GM19372 (cell line): ENCODE measurements at regions not wholly inside any gene's neighbourhood (a gene's known extent, or its start where the extent isn't known, plus 50 kb on each side); places are given as distances from the start of the nearest gene placed in this dataset.

Experiments
- ATAC-seq: cut with Tn5 transposase; IDR thresholded peaks from one replicate; pipeline ENCODE4 v1.9.1; 2021; ENCODE audit warnings: mild to moderate bottlenecking, low read depth, moderate library complexity; ENCODE audit not compliant: unreplicated experiment

- no peak for ATAC-seq
Observed at GRCh38 chr5:155480731-155481131, 467.2 kb downstream of the KIF4B start.

DNA sequence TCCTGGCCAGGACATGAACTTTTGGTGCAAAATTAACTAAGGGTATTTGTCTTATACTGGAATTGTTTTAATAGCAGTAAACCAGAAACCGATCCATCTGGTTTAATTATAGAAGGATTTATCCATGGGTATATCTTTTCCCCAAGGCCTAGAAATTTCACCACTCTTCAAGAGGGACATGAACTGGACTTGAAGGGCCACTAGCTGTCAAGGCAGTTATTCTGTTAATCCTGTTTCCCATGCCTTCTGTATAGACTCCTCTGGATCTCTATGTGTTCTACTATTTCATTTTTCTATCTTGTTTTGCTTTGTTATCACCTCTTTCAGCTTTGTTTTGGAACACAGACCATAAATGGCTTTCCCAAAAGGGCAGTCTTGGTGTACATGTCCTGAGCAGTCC is 467.6 kb downstream of the KIF4B start:
- no peak for ATAC-seq

- no peak for ATAC-seq
Observed at GRCh38 chr5:155482428-155482827, 468.9 kb downstream of the KIF4B start.

GRCh38 chr5:155485386-155485785 is 471.8 kb downstream of the KIF4B start:
- ATAC-seq, result no peak

- ATAC-seq, result no peak
Observed at GRCh38 chr5:155489949-155490348, 476.4 kb downstream of the KIF4B start.

- no peak for ATAC-seq
Observed at GRCh38 chr5:155492191-155492590, 478.6 kb downstream of the KIF4B start.

- ATAC-seq, result no peak
Observed at GRCh38 chr5:155504606-155505005, 491.1 kb downstream of the KIF4B start.

DNA sequence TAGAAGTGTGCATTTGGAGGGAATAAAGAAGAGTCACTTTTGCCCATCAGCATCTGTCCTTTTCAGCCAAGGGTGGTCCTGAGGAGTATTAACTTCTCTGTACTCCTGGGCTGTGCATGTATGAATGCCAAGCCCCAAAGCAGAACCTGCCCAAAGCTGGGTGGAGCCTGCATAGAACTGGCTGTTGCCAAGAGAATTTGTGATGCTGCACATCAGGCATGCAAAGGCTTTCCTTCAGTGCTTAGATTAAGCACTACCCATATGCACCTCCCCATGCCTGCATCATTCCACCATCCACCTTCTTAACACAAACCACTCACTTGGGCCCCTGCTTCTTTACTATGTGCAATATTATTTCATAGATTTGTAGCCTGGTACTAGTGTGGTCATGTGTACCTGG is 493.8 kb downstream of the KIF4B start:
- ATAC-seq, result no peak

- no peak for ATAC-seq
Observed at GRCh38 chr5:155508673-155509072, 495.1 kb downstream of the KIF4B start.

DNA sequence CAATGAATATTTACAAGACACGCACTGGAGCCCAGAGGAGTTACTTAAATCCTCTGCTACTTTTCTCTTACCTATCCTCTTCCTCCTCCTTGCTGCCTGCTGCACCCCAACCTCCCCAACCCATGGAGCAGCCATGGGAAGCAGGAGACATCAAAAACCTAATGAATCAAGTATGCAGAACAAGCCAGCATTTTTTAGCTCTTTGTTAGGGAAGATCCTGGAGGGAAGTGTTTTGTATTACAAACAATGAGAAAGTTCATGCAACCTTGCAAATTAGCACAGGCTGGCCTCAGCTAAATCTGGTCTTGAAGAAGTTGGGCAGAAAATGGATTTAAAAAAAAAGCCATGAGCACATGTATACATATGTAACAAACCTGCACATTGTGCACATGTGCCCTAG is 498.8 kb downstream of the KIF4B start:
- no peak for ATAC-seq

DNA sequence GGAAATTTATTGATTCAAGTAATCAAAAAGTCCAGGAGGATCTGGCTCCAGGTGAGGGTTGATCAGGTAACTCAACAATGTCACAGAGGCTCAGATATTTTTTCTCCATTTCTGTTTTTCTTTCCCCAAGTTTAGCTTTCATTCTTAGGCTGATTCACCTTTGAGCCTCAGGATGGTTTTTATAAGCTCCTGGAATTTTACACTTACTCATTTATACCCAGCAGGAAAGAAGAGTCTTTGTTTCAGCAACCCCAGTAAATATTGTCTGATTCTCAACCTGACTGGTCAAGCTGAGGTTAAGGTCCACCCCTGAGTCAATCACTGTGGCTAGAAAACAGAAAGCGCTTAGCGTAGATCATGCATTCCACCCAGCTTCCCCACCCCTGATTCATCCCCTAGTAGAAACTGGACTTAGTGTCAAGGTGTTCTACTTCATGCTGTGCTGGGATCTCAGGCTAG is 500.6 kb downstream of the KIF4B start:
- no peak for ATAC-seq

DNA sequence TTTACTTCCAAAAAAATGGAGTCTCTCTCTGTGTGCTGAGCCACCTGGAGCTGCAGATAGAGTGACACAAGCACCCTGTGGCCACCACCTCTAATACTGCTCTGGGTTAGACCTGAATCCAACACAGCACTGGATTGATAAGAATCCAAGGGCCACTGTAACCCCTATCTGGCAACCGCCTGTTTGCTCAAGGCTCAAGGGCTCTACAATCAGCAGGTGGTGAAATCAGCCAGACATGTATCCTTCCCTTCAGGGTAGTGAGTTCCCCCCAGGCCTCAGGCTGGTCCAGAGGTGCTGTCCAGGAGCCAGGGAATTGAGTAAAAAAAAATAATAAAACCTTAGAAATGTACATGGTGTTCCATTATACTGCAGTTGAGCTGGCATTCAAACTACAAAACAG is 509.0 kb downstream of the KIF4B start:
- ATAC-seq, result no peak

DNA sequence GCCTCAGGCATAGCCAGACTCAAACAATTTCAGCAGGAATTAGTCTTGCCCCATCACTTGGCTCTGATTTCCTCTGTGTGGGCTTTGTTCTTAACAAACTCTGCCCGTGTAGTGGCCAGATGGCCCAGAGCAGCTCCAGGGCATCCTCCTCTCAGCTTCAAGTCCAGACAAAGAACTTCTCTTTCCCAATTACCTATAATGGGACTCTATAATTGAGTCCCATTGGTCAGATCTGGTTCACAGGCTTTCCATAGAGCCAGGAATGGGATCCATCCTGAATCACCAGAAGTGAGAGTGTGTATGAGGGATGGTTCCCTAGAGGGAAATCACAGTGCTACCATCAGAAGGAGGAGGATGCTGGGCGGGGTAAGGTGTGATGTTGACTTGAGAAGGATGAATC is 515.8 kb downstream of the KIF4B start:
- ATAC-seq, result no peak

- no peak for ATAC-seq
Observed at GRCh38 chr5:155530046-155530445, 516.5 kb downstream of the KIF4B start.

- no peak for ATAC-seq
Observed at GRCh38 chr5:155532621-155533311, 519.2 kb downstream of the KIF4B start.

DNA sequence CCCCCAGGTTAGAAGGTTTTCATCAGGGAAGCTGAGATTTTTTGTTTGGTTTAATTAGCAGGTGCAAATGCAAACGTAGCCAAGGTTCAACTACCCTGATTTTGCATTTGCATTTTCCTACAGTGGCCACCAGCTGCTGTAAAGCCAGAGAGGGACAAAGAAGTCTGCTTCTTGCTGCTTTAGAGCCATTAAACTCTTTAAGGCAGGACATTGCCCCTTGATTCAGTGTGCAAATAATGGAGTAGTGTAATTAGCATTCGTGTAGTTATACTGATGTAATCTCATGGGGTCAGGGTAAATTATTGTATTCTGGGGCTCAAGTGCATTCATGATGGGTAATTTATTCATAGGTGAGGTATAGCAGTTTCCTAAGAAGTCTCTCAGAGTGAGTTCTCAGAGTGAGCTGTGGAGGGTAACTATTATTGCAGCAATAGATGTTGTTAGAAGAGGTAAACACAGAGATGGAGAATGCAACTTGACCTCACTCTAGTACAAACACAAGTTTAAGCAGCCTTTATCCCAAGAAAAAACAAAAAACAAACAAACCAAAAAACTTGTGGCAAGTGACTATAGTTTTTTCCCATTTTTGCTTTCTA is 526.5 kb downstream of the KIF4B start:
- no peak for ATAC-seq

- ATAC-seq, result no peak
Observed at GRCh38 chr5:155546075-155546474, 532.5 kb downstream of the KIF4B start.

- ATAC-seq, result no peak
Observed at GRCh38 chr5:155554500-155554899, 540.9 kb downstream of the KIF4B start.

DNA sequence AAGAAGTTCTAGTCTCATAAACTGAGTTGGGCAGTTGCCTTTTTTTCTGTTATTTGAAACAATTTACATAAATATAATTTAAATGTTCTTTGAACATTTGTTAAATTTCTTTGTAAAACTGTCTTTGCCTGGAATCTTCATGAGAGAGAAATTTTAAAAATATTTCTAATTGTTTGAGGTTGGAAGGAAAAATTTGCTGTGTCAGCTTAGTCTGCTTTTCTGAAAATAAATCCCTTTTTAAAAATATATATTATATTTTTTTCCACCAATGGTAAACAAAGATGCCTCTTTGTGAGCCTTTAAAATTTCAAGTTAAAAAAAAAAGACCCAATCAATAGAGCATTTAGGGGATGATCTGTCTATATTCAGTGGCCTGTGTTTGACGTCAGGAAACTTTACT is 542.7 kb downstream of the KIF4B start:
- ATAC-seq, result no peak

DNA sequence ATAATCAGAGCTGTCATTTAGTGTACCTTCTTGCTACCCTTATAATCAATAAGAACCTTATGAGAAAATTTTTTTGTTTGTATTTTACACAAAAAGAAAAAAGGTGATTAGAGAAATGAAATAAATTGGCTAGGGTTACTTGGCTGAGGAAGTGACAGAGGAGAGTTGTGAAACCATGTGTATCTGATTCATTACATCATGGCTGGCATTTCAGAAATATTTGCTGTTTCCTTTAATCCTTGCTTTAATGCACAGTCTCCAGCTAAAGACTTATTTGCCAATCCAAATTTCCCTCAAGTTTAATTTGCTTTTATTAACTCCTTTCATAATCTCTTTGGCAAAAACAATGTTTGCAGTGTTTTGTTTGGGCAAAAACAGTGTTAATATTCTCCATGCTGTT is 543.1 kb downstream of the KIF4B start:
- no peak for ATAC-seq

- ATAC-seq, result no peak
Observed at GRCh38 chr5:155562158-155562557, 548.6 kb downstream of the KIF4B start.

DNA sequence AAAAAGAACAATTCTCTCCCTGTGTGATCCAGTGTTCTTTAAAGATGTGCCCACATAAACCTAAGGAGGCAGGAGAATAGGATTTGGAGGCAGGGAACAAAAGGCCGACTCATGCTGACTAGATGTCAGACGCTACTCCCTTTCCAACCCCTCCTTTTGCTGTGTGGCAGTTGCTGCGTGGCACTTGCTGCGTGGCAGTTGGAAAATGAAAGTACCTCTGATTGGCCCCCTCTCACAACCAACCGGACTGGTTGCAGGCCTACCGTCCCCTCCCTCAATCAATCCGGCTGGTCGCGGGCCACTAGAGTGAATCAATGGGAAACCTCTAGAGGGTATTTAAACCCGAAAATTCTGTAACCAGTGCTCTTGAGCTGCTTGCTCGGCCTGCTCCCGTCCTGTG is 551.0 kb downstream of the KIF4B start:
- no peak for ATAC-seq
